Activated naive CD8-positive, alpha-beta T cell treated with anti-CD3 and anti-CD28 coated beads, Interleukin-2, amount 10 ng/mL, durations not matched to agents 7 days and 5 days (primary cell): ENCODE measurements at regions not wholly inside any gene's neighbourhood (a gene's known extent, or its start where the extent isn't known, plus 50 kb on each side); places are given as distances from the start of the nearest gene placed in this dataset.

Experiments
- ATAC-seq: fragments of 150-1000 bp; cut with Tn5 transposase; one replicate; pipeline ENCODE4 v1.10.0; 2021; ENCODE audit warnings: low read depth, moderate library complexity
- POLR2A ChIA-PET: fragments of 350-600 bp; sonication (Branson Sonifier 250); formaldehyde crosslinking; loops from one replicate; lab custom pipeline; 2021; ENCODE audit warnings: antibody characterized with exemption; lab: Charles Lee
- DNase-seq: peaks from one replicate; pipeline ENCODE4 v3.0.0; 2021
- H3K27ac Mint-ChIP-seq: one replicate; pipeline ENCODE4 v1.8.0; 2022; ENCODE audit warnings: mild to moderate bottlenecking, mixed read lengths
- H3K27me3 Mint-ChIP-seq: one replicate; pipeline ENCODE4 v1.8.0; 2022; ENCODE audit warnings: mild to moderate bottlenecking, moderate library complexity, mixed read lengths
- H3K36me3 Mint-ChIP-seq: one replicate; pipeline ENCODE4 v1.8.0; 2021; ENCODE audit warnings: mild to moderate bottlenecking, mixed read lengths
- H3K4me1 Mint-ChIP-seq: one replicate; pipeline ENCODE4 v1.8.0; 2021; ENCODE audit warnings: mixed read lengths
- H3K4me3 Mint-ChIP-seq: one replicate; pipeline ENCODE4 v1.8.0; 2022; ENCODE audit warnings: mild to moderate bottlenecking, moderate library complexity, mixed read lengths
- H3K9me3 Mint-ChIP-seq: one replicate; pipeline ENCODE4 v1.8.0; 2021; ENCODE audit warnings: mixed read lengths

DNA sequence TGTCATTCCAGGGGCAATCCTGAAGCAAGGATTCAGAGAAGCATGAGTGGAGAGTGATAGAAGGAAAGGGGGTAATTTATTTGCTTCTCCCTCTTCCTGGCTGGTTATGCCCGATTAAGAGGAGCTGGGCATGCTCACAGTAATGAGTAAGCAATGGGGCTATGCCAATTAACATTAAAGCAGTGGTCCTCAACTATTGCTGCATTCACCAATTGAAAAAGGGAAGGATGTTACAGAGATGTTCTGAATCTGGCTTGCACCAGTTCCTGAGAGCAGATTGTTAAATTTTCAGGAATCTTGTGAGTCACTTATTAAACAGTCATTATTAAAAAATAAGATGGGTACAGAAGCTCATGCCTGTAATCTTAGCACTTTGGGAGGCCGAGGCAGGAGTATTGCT, 85.9 kb upstream of the ZBTB20 start:
- Mint-ChIP-seq H3K4me1 (no peaks in the 10 kb centered on the region), H3K27me3 (peaks cover 2% of the 10 kb centered on the region)
- ATAC-seq, result no peak

DNA sequence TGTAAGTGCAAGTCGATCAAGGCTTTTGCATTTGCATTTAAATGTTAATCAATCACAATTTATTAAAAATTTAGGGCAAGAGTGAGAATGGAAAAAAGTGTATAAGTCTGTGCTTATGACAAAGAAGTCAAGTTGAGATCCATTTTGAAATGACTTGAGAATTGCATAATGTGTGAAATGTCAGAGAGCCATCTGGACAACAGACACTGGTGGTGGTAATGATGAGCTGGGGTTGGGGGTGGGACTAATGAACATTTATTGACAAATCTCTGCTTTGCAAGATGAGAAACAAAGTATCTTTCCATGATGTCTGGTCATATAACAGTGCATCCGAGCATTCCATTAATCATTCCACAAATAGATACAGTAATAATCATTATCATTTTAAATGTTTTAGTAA, 89.4 kb upstream of the ZBTB20 start:
- H3K9me3 Mint-ChIP-seq, result no peaks in the 10 kb centered on the region
- peaks cover 1% of the 10 kb centered on the region for H3K27me3 Mint-ChIP-seq
- H3K4me3 Mint-ChIP-seq, result no peak overlapping the region
- H3K36me3 Mint-ChIP-seq, result no peaks in the 10 kb centered on the region
- no peaks in the 10 kb centered on the region for H3K4me1 Mint-ChIP-seq
- POLR2A ChIA-PET, result no interaction called here
- DNase-seq (no peak), ATAC-seq (no peak)
- no peak overlapping the region for H3K27ac Mint-ChIP-seq

More for the DNA sequence above, 85.9 kb upstream of the ZBTB20 start:
- DNase-seq, result no peak
- POLR2A ChIA-PET, result no interaction called here
- Mint-ChIP-seq H3K9me3 (no peaks in the 10 kb centered on the region), H3K4me3 (no peak overlapping the region), H3K36me3 (no peaks in the 10 kb centered on the region), H3K27ac (no peak overlapping the region)

DNA sequence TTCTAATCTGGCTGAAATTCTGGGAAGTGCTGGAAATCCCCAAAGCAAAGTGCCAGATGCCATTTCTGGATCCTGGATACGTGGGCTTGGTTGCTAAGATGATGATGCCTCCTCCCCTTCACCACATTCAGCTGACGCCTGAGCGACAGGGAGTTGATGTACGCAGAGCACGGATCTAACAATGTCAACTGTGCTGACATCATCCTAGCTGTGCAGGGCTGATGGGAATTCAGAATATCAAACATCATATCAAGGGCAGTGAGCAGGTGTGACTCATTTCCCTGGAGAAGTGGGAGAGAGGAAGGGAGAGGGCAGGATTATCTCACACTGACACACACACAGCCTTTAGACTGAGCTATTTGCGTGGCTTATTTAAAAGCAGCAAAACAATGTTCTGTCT, 92.6 kb upstream of the ZBTB20 start:
- peaks cover 3% of the 10 kb centered on the region for H3K27me3 Mint-ChIP-seq
- H3K27ac Mint-ChIP-seq, result no peak overlapping the region
- no peak for DNase-seq
- no peak for ATAC-seq
- POLR2A ChIA-PET, result no interaction called here
- no peaks in the 10 kb centered on the region for H3K36me3 Mint-ChIP-seq
- no peak overlapping the region for H3K4me3 Mint-ChIP-seq
- no peaks in the 10 kb centered on the region for H3K4me1 Mint-ChIP-seq
- no peaks in the 10 kb centered on the region for H3K9me3 Mint-ChIP-seq

DNA sequence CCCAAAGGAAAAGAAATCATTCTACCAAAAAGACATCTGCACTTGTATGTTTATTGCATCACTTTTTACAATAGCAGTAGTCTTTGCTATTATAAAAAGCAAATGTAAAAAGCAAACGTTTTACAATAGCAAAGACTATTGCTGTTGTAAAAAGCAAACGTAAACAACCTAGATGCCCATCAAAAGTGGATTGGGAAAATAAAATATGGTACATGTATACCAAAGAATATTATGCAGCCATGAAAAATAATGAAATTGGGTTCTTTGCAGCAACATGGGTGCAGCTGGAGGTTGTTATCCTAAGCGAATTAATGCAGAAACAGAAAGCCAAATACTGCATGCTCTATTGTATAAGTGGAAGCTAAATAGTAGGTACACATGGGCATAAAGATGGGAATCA, 97.3 kb upstream of the ZBTB20 start:
- H3K27ac Mint-ChIP-seq, result no peak overlapping the region
- H3K4me3 Mint-ChIP-seq, result no peak overlapping the region
- no peaks in the 10 kb centered on the region for H3K4me1 Mint-ChIP-seq

DNA sequence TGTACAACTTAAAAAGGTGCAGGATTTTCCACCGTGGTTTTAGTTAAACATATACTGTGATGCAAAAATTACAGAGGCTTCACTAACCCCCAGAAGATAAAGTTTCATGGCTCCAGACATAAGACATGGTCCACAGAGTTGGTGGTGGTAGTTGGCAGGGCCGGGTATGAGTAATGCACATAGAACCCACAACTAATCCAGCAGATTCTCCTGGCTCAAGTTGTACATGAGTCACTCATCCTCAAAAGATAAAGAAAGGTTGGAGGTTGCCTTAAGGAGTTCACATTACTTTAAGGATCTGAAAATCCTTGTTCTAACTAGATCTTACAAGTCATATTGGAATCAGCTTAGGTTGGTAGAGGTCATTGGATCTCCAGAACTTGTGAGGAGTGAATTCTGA, 98.3 kb upstream of the ZBTB20 start:
- Mint-ChIP-seq H3K4me3 (no peak overlapping the region), H3K36me3 (no peaks in the 10 kb centered on the region), H3K4me1 (no peaks in the 10 kb centered on the region), H3K27me3 (peaks cover 2% of the 10 kb centered on the region), H3K27ac (no peak overlapping the region), H3K9me3 (no peaks in the 10 kb centered on the region)
- POLR2A ChIA-PET, result no interaction called here
- ATAC-seq (no peak), DNase-seq (no peak)

More for the DNA sequence above, 97.3 kb upstream of the ZBTB20 start:
- no peak for DNase-seq
- H3K36me3 Mint-ChIP-seq, result no peaks in the 10 kb centered on the region
- POLR2A ChIA-PET, result no interaction called here
- no peaks in the 10 kb centered on the region for H3K9me3 Mint-ChIP-seq
- H3K27me3 Mint-ChIP-seq, result peaks cover 2% of the 10 kb centered on the region
- ATAC-seq, result no peak

DNA sequence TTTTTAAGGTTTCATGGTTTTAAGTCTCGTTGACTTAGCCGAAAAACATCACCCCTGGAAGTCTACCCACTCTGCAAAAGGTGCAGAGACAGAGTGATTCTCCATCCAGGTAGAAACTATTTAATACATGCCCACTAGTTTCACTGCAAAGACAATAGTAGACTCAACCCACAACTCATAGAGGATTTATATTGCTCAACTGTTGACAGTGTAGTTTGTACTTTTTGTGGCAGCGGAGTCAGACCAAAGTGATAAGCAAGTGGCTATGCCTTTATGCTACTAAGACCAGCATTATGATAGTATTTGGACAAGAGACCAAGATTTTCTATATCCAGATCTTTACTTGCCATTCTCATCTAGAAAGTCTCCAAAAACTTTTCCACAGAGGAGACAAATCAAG, 98.8 kb upstream of the ZBTB20 start:
- Mint-ChIP-seq H3K9me3 (no peaks in the 10 kb centered on the region), H3K4me3 (no peak overlapping the region), H3K27me3 (peaks cover 2% of the 10 kb centered on the region), H3K4me1 (no peaks in the 10 kb centered on the region), H3K36me3 (no peaks in the 10 kb centered on the region), H3K27ac (no peak overlapping the region)
- no peak for ATAC-seq
- DNase-seq, result no peak
- POLR2A ChIA-PET, result no interaction called here

DNA sequence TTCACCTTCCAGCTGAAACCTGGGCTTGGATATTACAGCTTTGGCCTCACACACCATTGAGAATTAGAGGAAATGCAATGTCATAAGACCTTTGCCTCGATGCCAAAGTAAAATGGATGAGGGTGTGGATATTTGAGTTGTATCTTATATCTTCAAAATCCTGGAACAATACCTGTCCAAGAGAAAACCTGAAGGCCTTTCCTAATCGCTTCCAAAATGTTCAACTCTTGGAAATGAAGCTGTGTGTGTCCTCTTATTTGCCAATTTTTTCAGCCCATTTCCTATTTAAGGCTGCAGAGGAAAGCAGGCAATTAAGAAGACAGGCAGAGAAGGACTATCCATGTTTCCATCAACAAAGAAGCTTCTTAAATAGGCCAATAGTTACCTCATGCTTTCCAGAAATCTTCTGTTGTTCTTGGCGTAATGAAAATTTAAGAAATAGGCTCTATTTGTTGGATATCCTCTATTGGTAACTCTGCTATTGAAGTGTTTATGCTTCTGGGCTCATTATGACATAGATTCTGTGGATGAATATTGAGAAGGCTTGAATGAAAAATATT, 99.5 kb upstream of the ZBTB20 start:
- Mint-ChIP-seq H3K27me3 (peaks cover 2% of the 10 kb centered on the region), H3K4me3 (no peak overlapping the region), H3K27ac (no peak overlapping the region), H3K36me3 (no peaks in the 10 kb centered on the region), H3K4me1 (no peaks in the 10 kb centered on the region), H3K9me3 (no peaks in the 10 kb centered on the region)
- POLR2A ChIA-PET, result no interaction called here
- DNase-seq, result no peak
- no peak for ATAC-seq

DNA sequence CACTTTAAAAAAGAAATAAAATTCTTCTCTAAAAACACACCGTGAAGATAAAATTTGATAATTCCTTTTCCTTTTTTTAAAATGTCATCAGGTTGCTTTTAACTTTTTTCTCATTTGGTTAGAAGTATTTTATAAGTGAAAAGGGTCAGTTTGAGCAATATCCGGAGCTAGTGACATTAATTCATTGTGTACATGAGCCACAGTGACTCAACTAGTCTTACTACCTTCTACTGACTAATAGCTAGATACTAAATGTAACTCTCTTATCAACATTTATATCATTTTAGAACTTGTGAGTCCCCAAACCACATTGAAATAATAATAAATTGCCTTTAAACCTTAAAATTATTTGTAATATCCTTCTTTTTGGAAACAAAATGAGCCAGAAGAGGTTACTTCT, 101.2 kb upstream of the ZBTB20 start:
- ATAC-seq (no peak), DNase-seq (no peak)
- POLR2A ChIA-PET, result no interaction called here
- H3K4me3 Mint-ChIP-seq, result no peak overlapping the region
- H3K27ac Mint-ChIP-seq, result no peak overlapping the region
- H3K27me3 Mint-ChIP-seq, result no peaks in the 10 kb centered on the region
- H3K36me3 Mint-ChIP-seq, result no peaks in the 10 kb centered on the region
- H3K9me3 Mint-ChIP-seq, result no peaks in the 10 kb centered on the region
- no peaks in the 10 kb centered on the region for H3K4me1 Mint-ChIP-seq

DNA sequence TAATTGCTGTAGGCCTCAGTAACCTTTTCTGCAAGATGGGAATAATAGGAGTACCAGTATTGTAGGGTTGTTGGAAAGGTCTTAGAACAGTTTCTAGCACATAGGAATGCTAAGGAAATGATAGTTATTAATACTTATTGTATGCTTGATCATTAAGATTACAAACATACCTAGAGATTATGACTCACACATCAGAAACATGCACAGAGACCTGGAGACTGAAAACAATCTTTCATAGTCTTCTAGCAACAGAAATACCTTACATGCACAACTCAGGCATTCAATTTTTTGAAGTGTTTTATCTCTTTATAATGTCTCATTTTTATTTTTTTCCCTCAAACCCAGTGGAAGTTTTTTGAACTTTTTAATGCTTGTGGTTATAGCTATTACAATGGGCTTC, 104.4 kb upstream of the ZBTB20 start:
- H3K4me3 Mint-ChIP-seq, result no peak overlapping the region
- no peaks in the 10 kb centered on the region for H3K4me1 Mint-ChIP-seq
- H3K9me3 Mint-ChIP-seq, result peaks cover 8% of the 10 kb centered on the region
- no peak overlapping the region for H3K27ac Mint-ChIP-seq
- no peaks in the 10 kb centered on the region for H3K27me3 Mint-ChIP-seq
- ATAC-seq (no peak), DNase-seq (no peak)
- POLR2A ChIA-PET, result interaction anchor here (0.6 kb wide), 1 partner anchor 1375 kb away, joined by 4 read pairs; no protein-coding TSS in a partner anchor
- no peaks in the 10 kb centered on the region for H3K36me3 Mint-ChIP-seq

DNA sequence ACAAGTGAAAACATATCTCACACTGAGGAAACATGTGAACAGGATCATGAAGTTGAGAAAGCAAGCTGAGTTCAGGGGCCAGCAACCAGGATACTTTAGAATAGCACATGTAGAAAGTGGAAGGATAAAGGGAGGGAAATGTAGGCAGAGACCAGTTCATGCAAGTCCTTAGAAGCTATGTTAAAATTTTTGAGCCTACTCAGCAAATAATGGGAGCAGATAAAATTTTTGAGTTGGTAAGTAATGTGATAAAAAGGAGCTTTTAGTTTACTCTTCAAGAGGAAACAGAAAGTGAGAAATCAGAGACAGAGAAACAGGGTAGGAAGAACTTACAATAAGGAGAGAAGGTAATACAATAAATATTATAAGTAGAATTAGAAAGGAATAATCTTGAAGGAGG, 105.6 kb upstream of the ZBTB20 start:
- Mint-ChIP-seq H3K4me3 (no peak overlapping the region), H3K36me3 (peaks cover 2% of the 10 kb centered on the region), H3K4me1 (no peaks in the 10 kb centered on the region), H3K27me3 (no peaks in the 10 kb centered on the region), H3K27ac (no peak overlapping the region), H3K9me3 (peaks cover 11% of the 10 kb centered on the region)
- DNase-seq (no peak), ATAC-seq (no peak)
- POLR2A ChIA-PET, result no interaction called here

DNA sequence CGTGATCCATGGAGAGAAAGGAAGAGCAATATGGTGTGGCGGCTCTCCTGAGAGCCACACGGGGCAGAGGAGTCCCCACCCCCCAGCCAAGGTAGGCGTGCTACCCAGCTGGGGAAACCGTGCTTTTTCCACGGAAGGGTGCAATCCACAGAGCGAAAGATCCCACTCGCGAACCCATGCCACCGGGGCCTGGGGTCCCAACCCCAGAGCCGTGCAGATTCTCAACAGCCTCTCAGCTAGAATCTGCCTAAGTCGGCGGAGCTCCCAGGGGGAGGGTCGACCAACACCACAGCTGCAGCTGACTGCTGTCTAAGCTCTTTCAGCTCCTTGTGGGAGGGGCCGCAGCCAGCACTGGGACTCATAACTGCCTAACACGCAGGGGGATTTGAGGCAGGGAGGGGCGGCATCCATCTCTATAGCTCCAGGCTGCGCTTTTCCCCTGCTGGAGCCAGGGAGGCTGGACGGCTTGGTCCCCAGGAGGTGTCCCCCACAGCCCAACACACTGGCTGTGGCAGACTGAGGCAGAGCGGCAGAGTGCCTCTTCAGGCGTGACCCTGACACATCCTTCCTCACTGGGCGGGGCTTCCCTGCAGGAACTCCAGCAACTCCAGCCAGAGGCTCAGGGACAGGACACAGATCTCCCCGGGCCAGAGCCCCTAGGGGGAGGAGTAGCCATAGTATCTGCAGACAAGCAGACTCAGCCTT, 107.6 kb upstream of the ZBTB20 start:
- no peak for ATAC-seq
- Mint-ChIP-seq H3K27me3 (no peaks in the 10 kb centered on the region), H3K4me1 (no peaks in the 10 kb centered on the region)

DNA sequence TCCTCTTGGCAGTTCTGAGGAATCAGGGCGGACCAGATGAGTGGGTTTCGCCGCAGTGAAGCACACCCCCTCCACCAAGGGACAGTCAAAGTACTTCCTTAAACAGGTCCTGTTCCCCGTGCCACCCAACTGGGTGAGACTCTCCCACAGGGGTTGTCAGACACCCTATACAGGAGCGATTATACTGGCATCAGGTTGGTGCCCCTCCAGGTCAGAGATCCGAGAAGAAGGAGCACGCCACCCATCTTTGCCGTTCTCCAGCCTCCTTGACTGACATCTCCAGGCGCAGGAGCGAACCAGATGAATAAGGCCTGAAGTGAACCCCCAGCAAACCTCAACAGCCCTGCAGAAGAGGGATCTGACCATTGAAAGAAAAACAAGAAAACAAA, 108.1 kb upstream of the ZBTB20 start:
- no peak for DNase-seq

More for the DNA sequence above, 107.6 kb upstream of the ZBTB20 start:
- DNase-seq, result no peak
- POLR2A ChIA-PET, result no interaction called here
- Mint-ChIP-seq H3K4me3 (no peak overlapping the region), H3K9me3 (peaks cover 11% of the 10 kb centered on the region), H3K27ac (no peak overlapping the region), H3K36me3 (peaks cover 2% of the 10 kb centered on the region)

DNA sequence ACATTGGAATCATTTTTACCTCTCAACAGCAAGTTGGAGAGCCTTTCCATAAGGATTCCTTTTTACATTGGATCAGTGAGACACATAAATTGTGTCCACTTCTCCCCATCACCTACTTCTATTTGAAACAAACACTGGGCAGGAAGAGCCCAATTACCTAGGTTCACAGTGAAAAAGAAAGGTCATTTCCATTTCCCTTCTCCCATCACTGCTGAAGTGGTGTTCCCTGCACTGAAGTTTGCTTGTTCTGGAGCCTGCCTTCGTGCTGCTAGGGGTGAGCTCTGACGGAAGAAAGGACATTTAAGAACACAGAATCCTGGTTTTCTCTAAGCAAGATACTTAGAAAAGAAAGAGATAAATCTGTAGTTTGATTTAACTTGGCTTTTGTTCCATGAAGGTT, 123.8 kb upstream of the ZBTB20 start:
- ATAC-seq, result no peak
- POLR2A ChIA-PET, result no interaction called here

More for the DNA sequence above, 108.1 kb upstream of the ZBTB20 start:
- H3K36me3 Mint-ChIP-seq, result peaks cover 2% of the 10 kb centered on the region
- no peak overlapping the region for H3K27ac Mint-ChIP-seq
- peaks cover 11% of the 10 kb centered on the region for H3K9me3 Mint-ChIP-seq
- POLR2A ChIA-PET, result no interaction called here
- no peak for ATAC-seq
- H3K4me1 Mint-ChIP-seq, result no peaks in the 10 kb centered on the region
- H3K4me3 Mint-ChIP-seq, result no peak overlapping the region
- H3K27me3 Mint-ChIP-seq, result no peaks in the 10 kb centered on the region

DNA sequence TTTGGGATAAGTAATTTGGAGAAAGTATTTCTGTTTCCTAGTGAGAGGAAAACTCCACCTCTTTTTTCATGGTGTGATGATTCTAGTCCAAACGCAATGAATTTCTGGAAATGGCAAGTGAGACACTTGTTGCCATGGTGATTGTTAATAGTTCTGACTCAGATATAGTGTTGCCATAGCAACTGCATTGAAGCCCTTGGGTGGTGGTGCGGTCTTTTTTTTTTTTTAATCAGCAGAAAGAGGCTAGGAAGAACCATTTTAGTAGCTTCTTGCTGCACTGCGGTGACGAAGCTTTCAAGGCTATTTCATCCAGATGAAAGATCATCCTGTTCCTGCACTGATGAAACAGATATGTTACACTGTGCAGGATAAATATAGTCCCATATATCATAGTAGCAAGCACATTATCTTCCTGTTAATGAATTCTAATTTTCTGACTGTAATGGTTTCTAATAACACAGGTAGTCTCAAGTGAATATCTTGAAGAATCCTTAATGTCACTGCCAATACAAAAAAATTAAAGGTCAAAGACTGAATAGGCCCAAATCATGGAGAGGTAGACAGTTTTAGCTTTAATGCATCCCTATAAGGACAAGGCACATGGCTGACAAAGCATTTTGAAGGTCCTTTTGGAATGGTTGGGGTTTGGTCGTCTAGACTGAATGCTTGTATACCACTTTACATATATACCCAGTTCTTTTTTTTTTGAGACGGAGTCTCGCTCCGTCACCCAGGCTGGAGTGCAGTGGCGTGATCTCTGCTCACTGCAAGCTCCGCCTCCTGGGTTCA, 125.1 kb upstream of the ZBTB20 start:
- H3K36me3 Mint-ChIP-seq, result no peaks in the 10 kb centered on the region
- no peaks in the 10 kb centered on the region for H3K9me3 Mint-ChIP-seq
- H3K4me3 Mint-ChIP-seq, result no peak overlapping the region
- H3K27me3 Mint-ChIP-seq, result peaks cover 3% of the 10 kb centered on the region
- ATAC-seq, result no peak
- H3K4me1 Mint-ChIP-seq, result no peaks in the 10 kb centered on the region
- no peak overlapping the region for H3K27ac Mint-ChIP-seq
- no peak for DNase-seq
- POLR2A ChIA-PET, result no interaction called here

More for the DNA sequence above, 123.8 kb upstream of the ZBTB20 start:
- Mint-ChIP-seq H3K4me1 (no peaks in the 10 kb centered on the region), H3K9me3 (no peaks in the 10 kb centered on the region), H3K27me3 (peaks cover 3% of the 10 kb centered on the region), H3K4me3 (no peak overlapping the region), H3K36me3 (no peaks in the 10 kb centered on the region), H3K27ac (no peak overlapping the region)
- DNase-seq, result no peak
